ENCODE measurements at regions not wholly inside any gene's neighbourhood (a gene's known extent, or its start where the extent isn't known, plus 50 kb on each side); places are given as distances from the start of the nearest gene placed in this dataset.

DNA sequence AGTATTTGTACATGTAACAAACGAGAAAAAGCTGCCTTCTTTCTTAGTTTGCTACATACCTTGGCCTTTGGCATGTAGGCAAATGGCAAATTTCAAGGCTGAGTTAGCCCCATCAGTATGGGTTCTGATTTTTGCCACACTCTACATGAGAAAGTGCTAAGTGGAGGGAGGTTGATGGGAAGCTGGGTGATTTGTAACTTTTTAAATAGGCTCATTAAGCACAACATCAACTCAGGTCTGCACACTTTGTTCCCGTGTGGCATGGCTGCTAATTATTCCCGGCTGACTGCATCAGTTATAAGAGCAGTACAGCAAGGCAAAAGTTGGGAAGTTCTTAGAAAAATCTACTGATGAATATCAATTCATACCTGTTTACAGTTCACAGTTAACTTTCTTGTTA is 172.8 kb upstream of the MAP3K7 start:
- Histone ChIP-seq H3K36me3 (ENCODE audit: control insufficient read depth, insufficient read depth, low read length) (no peaks in the 10 kb centered on the region), H4K20me1 (ENCODE audit: control insufficient read depth, extremely low read depth, insufficient read depth, low read length) (no peaks in the 10 kb centered on the region), H2AFZ (ENCODE audit: low read length) (no peak overlapping the region), H3K4me3 (replicated peaks in 1 of 4; ENCODE audit: control extremely low read depth in 1 of 4, insufficient read depth in 1 of 4, low read depth in 3 of 4, low read length in 4 of 4) (no peak overlapping the region), H3K4me1 (ENCODE audit: control insufficient read depth, extremely low read depth, insufficient read depth, low read length) (no peaks in the 10 kb centered on the region), H3K79me2 (ENCODE audit: control insufficient read depth, insufficient read depth, low read length) (no peaks in the 10 kb centered on the region), H3K27ac (ENCODE audit: insufficient read depth, low read length) (no peak overlapping the region), H3K9ac (ENCODE audit: insufficient read depth, low read length) (no peak overlapping the region), H3K4me2 (ENCODE audit: extremely low read depth, insufficient read depth, low read length) (no peak overlapping the region), H3K27me3 (ENCODE audit: control insufficient read depth, insufficient read depth, low read length) (no peaks in the 10 kb centered on the region), H3K9me3 (ENCODE audit: control insufficient read depth, insufficient read depth, low read depth, low read length) (no peaks in the 10 kb centered on the region)
- TF ChIP-seq EZH2 (IDR thresholded peaks at IDR 0.05; ENCODE audit: low read length, missing control alignments), result no peak
- no peak for TF ChIP-seq CTCF (conservative IDR thresholded peaks at IDR 0.05 in 1 of 2, IDR thresholded peaks at IDR 0.05 in 1 of 2; ENCODE audit: low read depth in 1 of 2, low read length in 2 of 2)
- DNase-seq (ENCODE audit: low read depth in 2 of 2), result no peak

DNA sequence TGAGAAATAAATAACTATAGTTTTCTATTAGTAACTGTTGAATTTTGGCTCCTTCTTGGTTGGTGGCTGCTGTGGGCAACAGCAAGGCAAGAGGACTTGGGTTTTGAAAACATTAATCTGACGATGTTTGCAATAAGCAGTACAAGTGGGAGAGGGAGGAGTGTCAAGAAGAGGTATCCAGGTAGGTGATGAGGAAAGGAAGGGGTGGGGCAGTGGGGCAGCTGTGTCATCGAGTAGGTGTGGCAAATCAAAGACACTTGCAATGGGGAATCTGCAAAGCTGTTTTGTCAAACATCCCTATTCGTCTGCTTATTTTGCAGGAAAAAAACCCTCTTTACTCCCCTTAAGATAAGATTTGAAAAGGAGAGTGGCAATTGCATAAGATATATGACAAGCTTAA is 171.9 kb upstream of the MAP3K7 start:
- TF ChIP-seq EZH2 (IDR thresholded peaks at IDR 0.05; ENCODE audit: low read length, missing control alignments) (no peak), CTCF (conservative IDR thresholded peaks at IDR 0.05 in 1 of 2, IDR thresholded peaks at IDR 0.05 in 1 of 2; ENCODE audit: low read depth in 1 of 2, low read length in 2 of 2) (no peak)
- no peak overlapping the region for H2AFZ ChIP-seq (ENCODE audit: low read length)
- no peaks in the 10 kb centered on the region for H3K36me3 ChIP-seq (ENCODE audit: control insufficient read depth, insufficient read depth, low read length)
- no peaks in the 10 kb centered on the region for H4K20me1 ChIP-seq (ENCODE audit: control insufficient read depth, extremely low read depth, insufficient read depth, low read length)
- no peak overlapping the region for H3K27ac ChIP-seq (ENCODE audit: insufficient read depth, low read length)
- no peak for DNase-seq (ENCODE audit: low read depth in 2 of 2)
- H3K9ac ChIP-seq (ENCODE audit: insufficient read depth, low read length), result no peak overlapping the region
- no peaks in the 10 kb centered on the region for H3K27me3 ChIP-seq (ENCODE audit: control insufficient read depth, insufficient read depth, low read length)
- H3K4me1 ChIP-seq (ENCODE audit: control insufficient read depth, extremely low read depth, insufficient read depth, low read length), result no peaks in the 10 kb centered on the region
- no peaks in the 10 kb centered on the region for H3K9me3 ChIP-seq (ENCODE audit: control insufficient read depth, insufficient read depth, low read depth, low read length)
- H3K79me2 ChIP-seq (ENCODE audit: control insufficient read depth, insufficient read depth, low read length), result no peaks in the 10 kb centered on the region
- H3K4me3 ChIP-seq (replicated peaks in 1 of 4; ENCODE audit: control extremely low read depth in 1 of 4, insufficient read depth in 1 of 4, low read depth in 3 of 4, low read length in 4 of 4), result no peak overlapping the region
- H3K4me2 ChIP-seq (ENCODE audit: extremely low read depth, insufficient read depth, low read length), result no peak overlapping the region

GRCh38 chr6:90753820-90754643 is 167.2 kb upstream of the MAP3K7 start:
- H3K4me1 ChIP-seq (ENCODE audit: control insufficient read depth, extremely low read depth, insufficient read depth, low read length), result no peaks in the 10 kb centered on the region
- no peak overlapping the region for H3K9ac ChIP-seq (ENCODE audit: insufficient read depth, low read length)
- H3K27me3 ChIP-seq (ENCODE audit: control insufficient read depth, insufficient read depth, low read length), result no peaks in the 10 kb centered on the region
- H3K36me3 ChIP-seq (ENCODE audit: control insufficient read depth, insufficient read depth, low read length), result no peaks in the 10 kb centered on the region
- DNase-seq (ENCODE audit: low read depth in 2 of 2), result no peak
- TF ChIP-seq CTCF (conservative IDR thresholded peaks at IDR 0.05 in 1 of 2, IDR thresholded peaks at IDR 0.05 in 1 of 2; ENCODE audit: low read depth in 1 of 2, low read length in 2 of 2), result no peak
- TF ChIP-seq EZH2 (IDR thresholded peaks at IDR 0.05; ENCODE audit: low read length, missing control alignments), result no peak
- H4K20me1 ChIP-seq (ENCODE audit: control insufficient read depth, extremely low read depth, insufficient read depth, low read length), result no peaks in the 10 kb centered on the region
- H3K9me3 ChIP-seq (ENCODE audit: control insufficient read depth, insufficient read depth, low read depth, low read length), result no peaks in the 10 kb centered on the region
- no peaks in the 10 kb centered on the region for H3K79me2 ChIP-seq (ENCODE audit: control insufficient read depth, insufficient read depth, low read length)
- no peak overlapping the region for H3K4me3 ChIP-seq (replicated peaks in 1 of 4; ENCODE audit: control extremely low read depth in 1 of 4, insufficient read depth in 1 of 4, low read depth in 3 of 4, low read length in 4 of 4)
- H3K4me2 ChIP-seq (ENCODE audit: extremely low read depth, insufficient read depth, low read length), result no peak overlapping the region
- no peak overlapping the region for H2AFZ ChIP-seq (ENCODE audit: low read length)
- no peak overlapping the region for H3K27ac ChIP-seq (ENCODE audit: insufficient read depth, low read length)

All from fibroblast of lung (primary cell).